8988T (cell line): ENCODE measurements at regions not wholly inside any gene's neighbourhood (a gene's known extent, or its start where the extent isn't known, plus 50 kb on each side); places are given as distances from the start of the nearest gene placed in this dataset.

ENCODE experiments used
- DNase-seq: peaks from one replicate; pipeline ENCODE4 v3.0.0; 2011

DNA sequence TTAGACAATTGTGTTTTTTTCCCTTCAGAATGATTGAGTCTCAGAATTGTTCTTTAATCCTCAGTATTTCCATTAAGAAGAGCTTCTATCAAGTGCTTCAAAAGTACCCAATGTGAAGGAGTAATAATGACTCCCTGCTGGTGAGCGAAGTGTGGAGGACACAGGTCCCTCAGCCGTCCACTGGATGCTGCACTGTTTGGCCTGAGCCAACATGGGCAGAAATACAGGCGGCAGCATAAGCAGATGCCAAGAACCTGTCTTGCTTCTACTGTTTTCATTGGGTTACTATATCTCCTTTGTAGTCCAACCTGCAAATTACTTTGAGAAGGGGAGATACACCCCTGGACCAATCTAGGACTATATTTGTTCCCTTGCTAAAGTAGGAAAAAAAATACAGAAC lies 55.3 kb upstream of the DPH5 start:
- DNase-seq, result no peak

DNA sequence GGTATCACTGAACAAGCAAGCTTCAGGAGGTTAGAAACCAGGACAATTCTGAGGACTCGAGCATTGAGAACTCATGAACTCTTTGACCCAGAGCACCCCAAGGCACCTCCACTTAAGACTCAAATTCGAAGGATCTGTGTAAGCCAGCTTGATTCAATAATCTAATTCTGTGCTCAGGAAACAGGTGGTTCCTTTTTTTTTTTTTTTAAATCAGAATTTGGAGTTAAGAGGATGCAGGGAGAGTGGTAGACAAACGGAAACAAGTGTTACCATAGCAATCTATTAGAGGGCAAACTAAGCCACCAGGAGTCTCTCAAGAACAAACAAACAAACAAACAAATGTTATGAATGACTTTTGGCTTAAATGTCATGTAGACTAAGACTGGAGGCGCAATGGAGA lies 53.8 kb upstream of the DPH5 start:
- no peak for DNase-seq

DNA sequence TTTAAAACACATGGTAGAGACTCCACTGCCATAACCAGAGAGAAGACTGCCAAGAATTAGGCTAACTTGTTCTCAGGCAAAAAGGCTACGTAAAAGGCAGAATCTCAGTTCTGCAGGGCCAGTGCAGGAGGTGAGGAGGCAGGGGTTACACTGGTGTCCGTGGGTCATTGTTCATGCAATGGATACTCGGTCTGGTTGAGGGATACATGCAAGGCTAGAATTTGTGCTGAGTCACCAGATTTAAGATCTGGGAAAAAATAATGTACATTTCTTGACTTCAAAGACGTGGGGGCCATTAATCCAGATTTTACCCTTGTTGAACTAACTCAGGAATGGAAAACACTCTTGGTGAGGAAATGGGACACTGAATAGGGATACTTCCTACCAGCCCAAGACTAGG lies 52.3 kb upstream of the DPH5 start:
- no peak for DNase-seq

DNA sequence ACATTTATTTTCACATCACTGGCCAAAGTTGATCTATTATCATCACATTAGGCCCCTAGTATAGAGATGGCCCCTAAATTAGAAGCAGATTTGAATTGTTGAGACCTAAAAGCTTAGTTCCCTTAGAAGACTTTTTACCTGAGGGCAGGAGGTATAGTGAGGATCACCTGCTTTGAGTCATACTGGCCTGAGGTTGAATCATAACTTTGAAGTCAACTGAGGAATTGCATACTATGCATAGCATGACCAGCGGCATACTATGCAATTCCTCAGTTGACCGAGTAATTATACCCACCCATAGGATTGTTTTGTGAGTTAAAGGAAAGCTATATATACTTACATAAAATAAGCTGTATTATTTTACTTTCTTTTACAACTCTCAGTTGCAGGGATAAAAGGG lies 50.3 kb upstream of the DPH5 start:
- DNase-seq, result no peak
